Ovary (tissue), 7 donors: ENCODE measurements at regions not wholly inside any gene's neighbourhood (a gene's known extent, or its start where the extent isn't known, plus 50 kb on each side); places are given as distances from the start of the nearest gene placed in this dataset.

Experiments used
- DNase-seq, 5 donors: peaks; one replicate each; pipeline ENCODE4 v3.0.0-alpha.2; 2019 to 2020
- H3K27ac ChIP-seq, 2 donors: fragments of 200-600 bp; one replicate each; pipeline versions ENCODE4 v1.5.1 to v1.8.0; 2019 to 2022
- H3K27me3 ChIP-seq: fragments of 200-600 bp; one replicate; pipeline ENCODE4 v1.8.0; 2022
- H3K36me3 ChIP-seq: fragments of 200-600 bp; sonication (generic); one replicate; pipeline ENCODE4 v1.5.1; 2019
- H3K4me1 ChIP-seq: one replicate; pipeline ENCODE4 v1.8.1; 2013; ENCODE audit warnings: mild to moderate bottlenecking, moderate library complexity; ENCODE audit not compliant: insufficient read depth
- H3K4me3 ChIP-seq: fragments of 200-600 bp; sonication (generic); one replicate; pipeline ENCODE4 v1.5.1; 2017
- H3K9me3 ChIP-seq, 2 donors: fragments of 200-600 bp in 1 of 2; sonication (generic) in 1 of 2; one replicate each; pipeline versions ENCODE4 v1.5.1 to v1.8.1; 2013 to 2019; ENCODE audit warnings: mild to moderate bottlenecking in 1 of 2, moderate library complexity in 1 of 2
- EP300 ChIP-seq: sonication (generic); formaldehyde crosslinking; IDR thresholded peaks from one replicate; pipeline ENCODE4 v1.6.1; 2017; ENCODE audit warnings: antibody characterized with exemption
- POLR2A ChIP-seq: fragments of 450-650 bp; IDR thresholded peaks from one replicate; pipeline ENCODE4 v1.6.1; 2017; ENCODE audit warnings: antibody characterized with exemption, mild to moderate bottlenecking, moderate library complexity
- WGBS, 3 donors: extraction: QIAGEN DNeasy Blood & Tissue Kit in 1 of 3; methylation state at CpG; one replicate each; pipeline versions ENCODE4 v1.1.5 to v1.1.7; 2013 to 2017; 5-methylcytosine and 5-hydroxymethylcytosine counted together
- intact Hi-C, 4 donors: fragments of 100-400 bp; cut with DNase I; formaldehyde crosslinking; loops; one replicate each; pipeline versions ENCODE4 v1.11.0 to v1.15.1; 2022 to 2023
- TF ChIP-seq, protein P1 (sequence below), 3 donors: fragments of 450-650 bp in 2 of 3; fragments of 200-600 bp in 1 of 3; IDR thresholded peaks; one replicate each; pipeline versions ENCODE4 v1.5.1 to v1.8.0; 2016 to 2022; ENCODE audit warnings: antibody characterized with exemption in 3 of 3, mild to moderate bottlenecking in 1 of 3
- donor health status: DM: no; HTN: no; CAD: no; lungs with moderate emphysema.
- donor health status: DM: no; HTN: no; CAD: no.
- donor health status: Bipolar disorder and iron deficiency.
- donor health status: DM: no; HTN: no; CAD: no.
- donor health status: DM: yes; HTN: yes; CAD: no.

GRCh38 chr7:13321316-13321715 lies 633.9 kb downstream of the ARL4A start:
- TF ChIP-seq, protein P1, sequence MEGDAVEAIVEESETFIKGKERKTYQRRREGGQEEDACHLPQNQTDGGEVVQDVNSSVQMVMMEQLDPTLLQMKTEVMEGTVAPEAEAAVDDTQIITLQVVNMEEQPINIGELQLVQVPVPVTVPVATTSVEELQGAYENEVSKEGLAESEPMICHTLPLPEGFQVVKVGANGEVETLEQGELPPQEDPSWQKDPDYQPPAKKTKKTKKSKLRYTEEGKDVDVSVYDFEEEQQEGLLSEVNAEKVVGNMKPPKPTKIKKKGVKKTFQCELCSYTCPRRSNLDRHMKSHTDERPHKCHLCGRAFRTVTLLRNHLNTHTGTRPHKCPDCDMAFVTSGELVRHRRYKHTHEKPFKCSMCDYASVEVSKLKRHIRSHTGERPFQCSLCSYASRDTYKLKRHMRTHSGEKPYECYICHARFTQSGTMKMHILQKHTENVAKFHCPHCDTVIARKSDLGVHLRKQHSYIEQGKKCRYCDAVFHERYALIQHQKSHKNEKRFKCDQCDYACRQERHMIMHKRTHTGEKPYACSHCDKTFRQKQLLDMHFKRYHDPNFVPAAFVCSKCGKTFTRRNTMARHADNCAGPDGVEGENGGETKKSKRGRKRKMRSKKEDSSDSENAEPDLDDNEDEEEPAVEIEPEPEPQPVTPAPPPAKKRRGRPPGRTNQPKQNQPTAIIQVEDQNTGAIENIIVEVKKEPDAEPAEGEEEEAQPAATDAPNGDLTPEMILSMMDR (IDR thresholded peaks at IDR 0.05), result no peak
- TF ChIP-seq EP300, result no peak
- no peak for TF ChIP-seq POLR2A
- Histone ChIP-seq H3K4me3 (no peak overlapping the region), H3K4me1 (no peaks in the 10 kb centered on the region), H3K36me3 (no peaks in the 10 kb centered on the region), H3K9me3 (no peaks in the 10 kb centered on the region), H3K27me3 (no peaks in the 10 kb centered on the region), H3K27ac (no peak overlapping the region)
- DNase-seq, result no peak
- intact Hi-C loops, result no loop called here
- 11 to 17% (median 12%) methylated on average over 2 of the region's 2 CpGs for WGBS, 3 donors

DNA sequence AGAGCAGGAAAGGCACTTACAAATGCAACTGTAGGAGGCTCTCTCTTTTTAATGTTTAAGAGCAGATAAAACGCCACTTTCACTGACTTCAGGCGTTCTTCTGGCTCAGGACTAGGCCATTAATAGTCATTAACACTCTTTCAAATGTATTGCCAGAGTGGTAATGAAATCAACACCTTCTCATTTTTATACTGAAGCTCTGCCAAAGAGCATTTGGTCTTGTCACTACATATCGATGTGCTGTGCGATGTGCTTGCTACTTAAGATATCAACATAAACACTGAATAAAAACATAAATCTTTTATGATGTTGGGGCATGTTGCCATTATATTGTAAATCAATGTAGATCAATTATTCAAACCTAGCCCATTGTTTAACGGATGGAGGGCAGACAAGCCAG lies 634.7 kb downstream of the ARL4A start:
- Histone ChIP-seq H3K27me3 (no peaks in the 10 kb centered on the region), H3K4me1 (no peaks in the 10 kb centered on the region), H3K27ac (no peak overlapping the region), H3K4me3 (no peak overlapping the region), H3K9me3 (no peaks in the 10 kb centered on the region), H3K36me3 (no peaks in the 10 kb centered on the region)
- 31 to 47% (median 42%) methylated on average over 5 of the region's 5 CpGs for WGBS, 3 donors
- no peak for DNase-seq
- TF ChIP-seq POLR2A (no peak), EP300 (no peak)
- TF ChIP-seq, protein P1 (IDR thresholded peaks at IDR 0.05), result no peak
- intact Hi-C loops, result no loop called here

DNA sequence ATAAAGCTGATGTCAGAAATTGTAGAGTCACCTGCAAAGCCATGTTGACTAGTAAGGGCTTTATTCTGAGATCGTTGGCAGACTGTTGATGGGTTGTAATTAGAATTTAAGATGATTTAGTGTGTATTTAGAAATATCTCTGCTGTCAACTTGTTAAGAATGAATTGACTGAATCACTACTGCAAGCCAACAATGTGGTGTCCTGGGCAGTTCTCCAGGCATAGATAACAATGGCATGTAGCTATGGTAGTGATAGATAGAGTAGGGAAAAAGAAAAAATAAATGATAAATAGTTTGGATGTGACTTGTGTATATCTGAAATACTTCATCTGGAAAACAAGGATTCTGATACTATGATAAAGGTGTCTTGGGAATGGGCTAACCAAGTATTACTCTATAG lies 640.2 kb downstream of the ARL4A start:
- DNase-seq, result no peak
- 31 to 58% (median 31%) methylated on average over 1 of the region's 1 CpG for WGBS, 3 donors
- H3K27ac ChIP-seq, result no peak overlapping the region
- no peaks in the 10 kb centered on the region for H3K9me3 ChIP-seq
- intact Hi-C loops, result no loop called here
- H3K27me3 ChIP-seq, result no peaks in the 10 kb centered on the region
- no peak for TF ChIP-seq EP300
- TF ChIP-seq, protein P1 (IDR thresholded peaks at IDR 0.05), result no peak
- TF ChIP-seq POLR2A, result no peak
- H3K4me1 ChIP-seq, result no peaks in the 10 kb centered on the region
- no peak overlapping the region for H3K4me3 ChIP-seq
- H3K36me3 ChIP-seq, result no peaks in the 10 kb centered on the region

GRCh38 chr7:13333371-13333770 lies 645.9 kb downstream of the ARL4A start:
- intact Hi-C loops, result no loop called here
- Histone ChIP-seq H3K4me3 (no peak overlapping the region), H3K9me3 (no peaks in the 10 kb centered on the region), H3K27me3 (no peaks in the 10 kb centered on the region), H3K4me1 (no peaks in the 10 kb centered on the region), H3K36me3 (no peaks in the 10 kb centered on the region), H3K27ac (no peak overlapping the region)
- TF ChIP-seq POLR2A (no peak), EP300 (no peak)
- TF ChIP-seq, protein P1 (IDR thresholded peaks at IDR 0.05), result no peak
- no peak for DNase-seq
- WGBS, 3 donors, result 43 to 48% (median 47%) methylated on average over 1 of the region's 1 CpG

DNA sequence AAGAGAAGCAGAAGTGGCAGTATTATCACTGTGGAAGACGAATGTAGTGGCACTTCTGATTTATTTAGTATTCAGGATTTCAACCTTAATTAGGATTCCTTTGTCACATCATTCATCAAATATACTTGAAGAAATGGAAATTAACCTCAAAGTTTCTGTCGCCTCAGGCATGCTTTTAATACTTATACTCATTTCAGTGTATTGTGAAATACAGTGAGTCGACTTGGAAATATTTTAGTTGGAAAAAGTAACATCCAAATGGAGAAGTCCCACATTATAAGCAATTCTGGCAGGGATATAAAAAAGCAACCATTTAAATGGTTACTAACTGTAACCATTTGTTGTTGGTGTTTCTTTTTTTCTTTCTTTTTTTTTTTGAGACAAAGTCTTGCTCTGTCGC lies 648.8 kb downstream of the ARL4A start:
- no peak overlapping the region for H3K4me3 ChIP-seq
- no peaks in the 10 kb centered on the region for H3K4me1 ChIP-seq
- H3K36me3 ChIP-seq, result no peaks in the 10 kb centered on the region
- no peaks in the 10 kb centered on the region for H3K9me3 ChIP-seq
- TF ChIP-seq, protein P1 (IDR thresholded peaks at IDR 0.05), result no peak
- TF ChIP-seq EP300 (no peak), POLR2A (no peak)
- DNase-seq, result no peak
- WGBS, 3 donors, result 59 to 64% (median 63%) methylated on average over 4 of the region's 4 CpGs
- H3K27me3 ChIP-seq, result no peaks in the 10 kb centered on the region
- no peak overlapping the region for H3K27ac ChIP-seq
- intact Hi-C loops, result no loop called here
